ENCODE measurements at regions not wholly inside any gene's neighbourhood (a gene's known extent, or its start where the extent isn't known, plus 50 kb on each side); places are given as distances from the start of the nearest gene placed in this dataset.

- no peak overlapping the region for H3K9ac ChIP-seq (replicated peaks in 1 of 4; ENCODE audit: extremely low read depth in 1 of 4, low read depth in 3 of 4, low read length in 3 of 4)
- no peak overlapping the region for H3K4me2 ChIP-seq (ENCODE audit: insufficient read depth in 1 of 2, low read depth in 2 of 2, low read length in 2 of 2)
- no peaks in the 10 kb centered on the region for H3K9me3 ChIP-seq (ENCODE audit: insufficient read depth in 2 of 2, low read depth in 1 of 2, low read length in 1 of 2)
- H2BK20ac ChIP-seq (ENCODE audit: low read length): no peak overlapping the region
- H2BK120ac ChIP-seq (replicated peaks; ENCODE audit: low read depth, low read length): no peak overlapping the region
- no peaks in the 10 kb centered on the region for H4K20me1 ChIP-seq (replicated peaks in 1 of 2; ENCODE audit: control insufficient read depth in 1 of 2, insufficient read depth in 2 of 2, low read length in 2 of 2)
- 92% methylated on average over 11 of the region's 11 CpGs; no CpG with 5 or more reads in 1 of the 2 experiments for WGBS, 2 experiments (ENCODE audit: extremely low coverage in 1 of 2, insufficient coverage in 1 of 2, insufficient read length in 1 of 2, insufficient replicate concordance in 2 of 2, low coverage in 1 of 2, low lambda C conversion rate in 2 of 2, missing lambda C conversion rate in 1 of 2)
- H2BK12ac ChIP-seq (ENCODE audit: low read depth, low read length): no peak overlapping the region
- DNase-seq (ENCODE audit: low read depth in 1 of 2, low spot score in 2 of 2) (no peak), FAIRE-seq (no peak)
- H3K23ac ChIP-seq (ENCODE audit: insufficient read length): no peak overlapping the region
- no peak overlapping the region for H2BK15ac ChIP-seq (ENCODE audit: low read length)
- H3K27ac ChIP-seq (ENCODE audit: low read depth, low read length): no peak overlapping the region
- no peak overlapping the region for H4K8ac ChIP-seq (ENCODE audit: extremely low read depth, insufficient read depth, low read length)
- ChIA-PET CTCF (ENCODE audit: partially characterized antibody) (interaction anchor here (1.0 to 2.1 kb wide), 6 partner anchors 13 to 224 kb away, joined by 3 to 5 read pairs (median 4); no protein-coding TSS in a partner anchor), POLR2A (ENCODE audit: partially characterized antibody) (no interaction called here)
- no peaks in the 10 kb centered on the region for H3K36me3 ChIP-seq (ENCODE audit: control insufficient read depth in 2 of 4, insufficient read depth in 4 of 4, low read length in 3 of 4)
- no peak overlapping the region for H2AK5ac ChIP-seq (ENCODE audit: low read depth, low read length)
- H3K27me3 ChIP-seq (replicated peaks in 1 of 4; ENCODE audit: control insufficient read depth in 3 of 4, extremely low read depth in 1 of 4, insufficient read depth in 3 of 4, low read length in 3 of 4): no peaks in the 10 kb centered on the region
- H3K79me1 ChIP-seq (ENCODE audit: low read depth, low read length): no peaks in the 10 kb centered on the region
- no peak overlapping the region for H3K18ac ChIP-seq (ENCODE audit: extremely low read depth, low read length)
- H3K14ac ChIP-seq (ENCODE audit: insufficient read length): no peak overlapping the region
- no peak overlapping the region for H2BK5ac ChIP-seq (ENCODE audit: low read depth, low read length)
- H3K4me1 ChIP-seq (replicated peaks in 1 of 4; ENCODE audit: control insufficient read depth in 3 of 4, insufficient read depth in 4 of 4, low read length in 3 of 4): peaks cover 0 to 1% (median 0%) of the 10 kb centered on the region in 4 experiments; a peak in 1 of 7 replicates
- H3K23me2 ChIP-seq (ENCODE audit: low read depth, low read length): no peaks in the 10 kb centered on the region
- no peaks in the 10 kb centered on the region for H3K79me2 ChIP-seq (ENCODE audit: control insufficient read depth in 1 of 2, insufficient read depth in 2 of 2, low read length in 2 of 2)
- H3K56ac ChIP-seq (replicated peaks; ENCODE audit: insufficient read length, low read depth, low read length): no peak overlapping the region
- peak overlapping the region; percentile 67; the same call in 1 of the 2 replicates for H2AFZ ChIP-seq (ENCODE audit: low read length)
- no peak overlapping the region for H3K4me3 ChIP-seq (ENCODE audit: extremely low read depth in 1 of 4, insufficient read depth in 2 of 4, low read depth in 3 of 4, low read length in 4 of 4)
- H4K91ac ChIP-seq (replicated peaks; ENCODE audit: insufficient read length, low read length): no peak overlapping the region
- H3K4ac ChIP-seq (replicated peaks; ENCODE audit: insufficient read length, low read depth, low read length): no peak overlapping the region
- H4K5ac ChIP-seq (ENCODE audit: insufficient read length, low read depth, low read length): no peak overlapping the region
- TF ChIP-seq EZH2 (IDR thresholded peaks at IDR 0.05; ENCODE audit: low read depth, low read length, severe bottlenecking) (no peak), CTCF (IDR thresholded peaks at IDR 0.05; ENCODE audit: control extremely low read depth in 1 of 3, insufficient read depth in 1 of 3, low read depth in 1 of 3, low read length in 3 of 3) (no peak), SP4 (IDR thresholded peaks at IDR 0.05; ENCODE audit: low read length) (no peak), RXRA (IDR thresholded peaks at IDR 0.05; ENCODE audit: insufficient read depth, low read depth, low read length) (no peak), SIN3A (conservative IDR thresholded peaks at IDR 0.05 in 1 of 2, IDR thresholded peaks at IDR 0.05 in 1 of 2; ENCODE audit: low read depth in 1 of 2, low read length in 2 of 2) (no peak), TCF12 (IDR thresholded peaks at IDR 0.05; ENCODE audit: low read depth, low read length) (no peak), CEBPB (IDR thresholded peaks at IDR 0.05; ENCODE audit: low read depth, low read length) (no peak), SIRT6 (IDR thresholded peaks at IDR 0.05; ENCODE audit: low read length) (no peak)
- TF ChIP-seq, protein P1, sequence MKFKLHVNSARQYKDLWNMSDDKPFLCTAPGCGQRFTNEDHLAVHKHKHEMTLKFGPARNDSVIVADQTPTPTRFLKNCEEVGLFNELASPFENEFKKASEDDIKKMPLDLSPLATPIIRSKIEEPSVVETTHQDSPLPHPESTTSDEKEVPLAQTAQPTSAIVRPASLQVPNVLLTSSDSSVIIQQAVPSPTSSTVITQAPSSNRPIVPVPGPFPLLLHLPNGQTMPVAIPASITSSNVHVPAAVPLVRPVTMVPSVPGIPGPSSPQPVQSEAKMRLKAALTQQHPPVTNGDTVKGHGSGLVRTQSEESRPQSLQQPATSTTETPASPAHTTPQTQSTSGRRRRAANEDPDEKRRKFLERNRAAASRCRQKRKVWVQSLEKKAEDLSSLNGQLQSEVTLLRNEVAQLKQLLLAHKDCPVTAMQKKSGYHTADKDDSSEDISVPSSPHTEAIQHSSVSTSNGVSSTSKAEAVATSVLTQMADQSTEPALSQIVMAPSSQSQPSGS (IDR thresholded peaks at IDR 0.05; ENCODE audit: low read length): no peak
Measured at GRCh38 chr2:16262526-16263178, 322.3 kb downstream of the MYCN start.

Data from H1 (cell line).